Glomerular visceral epithelial cell (primary cell): ENCODE measurements at regions not wholly inside any gene's neighbourhood (a gene's known extent, or its start where the extent isn't known, plus 50 kb on each side); places are given as distances from the start of the nearest gene placed in this dataset.

Experiments used
- DNase-seq: peaks from one replicate; pipeline ENCODE4 v3.0.0-alpha.2; 2016; ENCODE audit errors: extremely low spot score

DNA sequence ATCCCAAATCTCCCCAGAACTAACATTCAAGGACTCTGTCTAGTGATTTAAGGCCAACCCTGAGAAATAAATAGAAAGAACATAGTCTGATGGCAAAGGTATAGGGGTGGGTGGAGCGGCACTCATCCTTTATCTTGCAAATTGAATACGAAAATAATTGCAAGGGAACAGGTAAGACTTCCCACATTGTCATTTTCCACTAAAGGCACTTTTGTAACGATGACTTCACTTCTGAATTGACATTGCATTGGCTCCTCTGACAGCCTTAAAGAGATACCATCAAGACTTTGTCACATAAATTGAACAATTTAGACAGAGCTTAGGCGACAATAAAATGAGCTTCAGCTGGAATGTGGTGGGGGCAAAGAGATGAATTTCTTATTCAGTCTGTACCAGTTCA lies 75.3 kb upstream of the PLCL2 start:
- DNase-seq, result no peak

DNA sequence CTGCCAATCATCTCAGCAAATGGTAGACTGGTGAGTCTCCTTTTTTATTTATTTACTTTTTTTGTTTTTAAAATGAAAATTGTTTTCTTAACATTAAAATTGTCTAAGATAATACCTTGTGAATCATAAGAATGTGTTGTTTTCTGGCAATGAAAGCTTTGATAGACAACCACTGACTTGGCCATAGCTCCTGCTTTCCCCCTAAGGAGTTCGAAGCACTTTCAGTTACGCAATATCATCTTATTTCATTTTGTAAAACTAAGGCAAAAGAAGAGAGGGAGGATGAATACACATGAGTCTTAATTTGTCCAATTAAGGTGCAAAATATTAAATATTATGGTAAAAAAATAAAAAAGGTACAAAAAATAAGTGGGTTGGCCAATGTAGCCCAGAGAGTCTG lies 74.8 kb upstream of the PLCL2 start:
- DNase-seq, result no peak

DNA sequence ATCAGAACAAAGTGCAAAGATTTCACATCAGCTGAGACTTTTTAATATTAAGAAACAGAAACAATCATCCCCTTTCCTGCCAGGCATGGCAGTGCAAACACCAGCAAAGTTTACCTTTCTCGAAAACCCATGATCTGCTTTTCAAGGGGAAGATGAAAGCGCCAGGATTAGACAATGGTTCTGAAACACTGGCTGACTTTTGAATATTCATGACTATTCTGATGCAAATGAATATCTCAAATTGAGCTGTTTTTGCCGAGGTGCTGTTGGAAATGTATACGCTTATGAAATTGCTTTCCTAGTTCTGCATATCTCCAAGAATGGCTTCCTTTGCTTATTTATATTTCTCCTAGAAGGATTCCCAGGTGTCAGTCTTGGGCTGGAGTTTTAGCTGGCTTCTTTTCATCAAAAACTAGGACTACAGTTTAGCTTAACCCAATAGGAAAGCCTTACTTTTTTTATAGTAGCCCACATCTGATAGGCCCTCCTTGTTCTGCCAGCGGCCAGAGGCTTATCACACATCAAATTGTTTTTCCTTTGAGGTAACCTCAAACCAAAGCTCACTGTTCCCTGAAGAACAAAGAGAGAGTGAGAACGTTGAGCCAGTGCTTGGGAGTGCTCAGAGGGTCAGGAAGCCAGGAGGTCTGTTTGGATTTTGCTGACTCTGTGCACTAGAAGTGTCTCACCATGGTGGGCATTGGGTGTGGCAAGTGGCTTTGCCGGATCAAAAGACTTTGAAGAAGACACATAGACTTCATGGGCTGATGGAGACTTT lies 74.0 kb upstream of the PLCL2 start:
- no peak for DNase-seq

DNA sequence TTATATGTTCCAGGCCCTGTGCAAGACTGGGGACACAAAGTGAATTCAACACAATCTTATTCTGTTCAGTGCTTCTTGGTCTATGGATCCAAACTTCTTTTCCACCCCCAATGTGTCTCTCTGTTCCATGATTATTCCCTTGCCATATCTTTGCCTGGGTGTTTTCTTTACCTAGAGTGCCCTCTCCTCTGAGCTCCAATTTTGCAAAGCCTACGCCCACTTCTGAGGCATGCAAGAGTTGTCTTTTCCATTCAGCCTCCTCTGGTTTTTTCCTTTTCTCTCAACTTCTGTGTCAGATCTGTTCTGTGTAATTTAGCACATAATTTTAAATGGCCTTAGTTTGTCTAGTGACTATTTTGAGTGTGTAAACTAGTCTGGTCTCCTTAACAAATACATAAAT lies 72.8 kb upstream of the PLCL2 start:
- no peak for DNase-seq

DNA sequence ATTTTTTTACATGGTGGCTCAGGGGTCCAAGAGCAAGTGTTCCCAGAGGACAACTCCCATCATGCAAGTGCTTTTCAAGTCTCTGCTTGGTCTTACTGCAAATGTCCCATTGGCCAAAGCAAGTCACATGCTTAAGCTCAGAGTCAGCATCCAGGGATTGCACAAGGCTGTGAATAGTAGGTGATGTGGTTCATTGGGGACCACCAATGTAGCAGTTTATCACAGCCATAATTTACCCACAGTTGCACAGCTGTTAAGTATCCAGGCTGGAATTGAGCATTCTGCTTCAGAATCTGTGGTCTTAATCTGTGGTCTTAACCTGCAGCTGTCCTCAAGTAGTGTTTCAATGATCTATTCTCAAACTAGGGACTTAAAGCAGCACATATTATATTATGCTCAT lies 71.4 kb upstream of the PLCL2 start:
- no peak for DNase-seq

DNA sequence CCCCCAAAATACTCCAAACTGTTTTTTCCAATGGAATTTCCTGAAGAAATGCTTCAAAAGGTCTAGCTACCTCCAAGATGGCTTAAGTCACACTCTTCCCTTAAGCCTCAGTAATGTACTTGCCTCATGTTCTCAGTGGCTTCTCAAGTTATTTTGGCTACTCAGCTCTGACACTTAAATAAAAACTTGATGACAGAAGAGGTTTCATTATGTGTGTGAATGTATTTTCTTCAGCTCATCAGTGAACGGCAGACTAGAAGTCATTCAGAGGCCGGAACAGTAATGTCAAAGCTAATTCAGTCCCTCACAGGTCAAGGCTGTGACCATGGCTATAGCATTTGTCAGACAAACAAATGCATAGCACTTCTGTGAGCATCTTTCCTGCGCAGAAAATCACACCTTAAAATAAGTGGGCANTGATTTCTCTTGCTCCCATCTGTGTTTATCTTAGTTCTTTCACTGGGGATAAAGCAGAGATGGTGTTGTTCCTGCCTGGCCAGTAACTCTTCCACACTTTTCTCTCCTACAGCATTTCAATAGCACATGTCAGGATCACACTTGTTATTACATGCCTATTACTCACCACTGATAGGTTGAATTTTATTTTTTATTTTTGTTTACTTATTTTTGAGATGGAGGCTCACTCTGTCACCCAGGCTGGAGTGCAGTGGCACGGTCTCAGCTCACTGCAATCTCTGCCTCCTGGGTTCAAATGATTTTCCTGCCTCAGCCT lies 68.5 kb upstream of the PLCL2 start:
- DNase-seq, result no peak

DNA sequence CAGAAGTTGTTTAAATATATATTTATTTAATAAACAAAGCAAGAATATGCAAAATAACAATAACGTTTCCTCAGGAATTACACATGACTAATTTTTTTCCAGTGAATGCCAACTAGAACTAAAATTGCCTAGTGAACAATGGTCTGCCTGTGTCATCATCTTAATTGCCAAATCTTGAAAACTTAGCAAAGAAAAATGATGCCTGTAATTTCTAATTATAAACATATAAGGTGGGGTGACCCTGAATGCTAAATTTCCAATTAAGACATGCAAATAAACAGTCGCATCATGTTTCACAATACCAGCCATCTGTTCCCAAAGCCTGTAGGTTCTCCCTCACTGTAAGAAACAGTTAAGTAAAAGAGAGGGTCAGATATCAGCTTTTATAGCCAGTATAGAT lies 67.6 kb upstream of the PLCL2 start:
- no peak for DNase-seq

DNA sequence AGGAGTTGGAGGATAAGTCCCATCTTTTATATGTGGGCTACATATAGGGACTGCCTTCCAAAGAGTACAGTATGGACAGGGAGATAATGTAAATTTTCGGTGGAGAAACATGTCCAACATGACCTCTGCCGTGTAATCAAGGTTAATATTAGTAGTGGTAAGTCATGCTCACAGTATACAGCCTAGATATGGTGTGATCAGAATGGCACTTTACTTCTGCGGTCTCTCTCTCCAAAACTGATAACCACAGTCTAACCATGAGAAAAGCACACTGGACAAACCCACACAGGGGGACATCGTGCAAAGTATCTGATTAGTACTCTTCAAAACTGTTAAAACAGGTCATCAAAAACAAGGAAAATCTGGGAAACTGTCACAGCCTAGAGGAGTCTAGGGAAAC lies 66.6 kb upstream of the PLCL2 start:
- no peak for DNase-seq

DNA sequence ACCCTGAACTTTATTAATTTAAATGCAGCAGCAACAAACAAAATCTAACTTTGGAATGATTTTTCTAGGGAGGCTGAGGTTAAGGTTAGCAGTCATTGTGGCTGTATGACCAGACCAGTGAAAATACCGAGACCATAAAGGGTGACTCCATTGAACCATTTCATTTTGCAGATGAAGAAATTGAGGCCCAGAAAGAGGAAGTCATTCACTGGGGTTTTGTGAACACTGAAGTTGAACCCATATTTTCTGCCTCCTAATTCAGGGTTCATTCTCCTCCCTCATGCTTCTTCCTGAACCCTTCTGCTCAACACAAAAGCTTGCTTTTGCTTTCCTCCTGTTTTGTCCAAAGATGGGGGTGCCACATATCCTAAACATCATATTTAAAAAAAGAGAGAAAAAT lies 65.8 kb upstream of the PLCL2 start:
- no peak for DNase-seq

DNA sequence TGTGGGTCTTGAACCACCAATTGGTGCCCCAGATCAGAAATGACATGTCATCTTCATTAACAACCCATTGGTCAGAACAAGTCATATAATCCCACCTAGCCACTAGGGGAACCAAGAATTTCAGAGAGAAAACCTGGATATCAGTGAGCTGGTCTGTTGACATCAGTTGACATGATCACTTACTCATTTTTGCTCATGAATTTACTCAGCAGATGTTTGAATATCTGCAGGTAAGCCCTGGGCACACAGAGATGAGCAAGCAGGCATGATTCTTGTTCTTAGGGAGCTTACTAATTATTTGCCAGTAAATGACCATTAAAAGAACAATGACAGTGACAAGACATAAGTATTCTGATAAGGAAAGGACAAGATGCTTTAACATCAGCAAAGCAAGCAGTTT lies 64.3 kb upstream of the PLCL2 start:
- no peak for DNase-seq

DNA sequence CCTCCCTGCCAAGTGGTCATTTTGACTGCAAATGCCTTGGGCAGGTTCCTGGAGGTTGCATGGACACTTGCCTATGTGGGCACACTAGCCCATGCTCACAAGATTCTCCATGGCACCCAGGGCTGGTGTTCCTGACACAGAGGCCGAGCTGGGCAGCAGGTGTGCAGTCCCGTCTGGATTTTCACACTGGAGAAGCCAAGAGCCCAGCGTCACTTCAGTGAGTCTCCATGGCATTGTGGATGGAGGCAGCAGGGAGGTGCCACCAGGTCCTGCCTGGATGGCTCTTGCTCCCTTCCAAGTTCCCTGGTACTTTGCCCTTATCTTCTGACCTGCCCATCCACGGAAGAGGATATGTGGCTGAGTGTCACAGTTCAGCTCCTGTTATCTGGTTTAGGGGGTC lies 63.7 kb upstream of the PLCL2 start:
- DNase-seq, result no peak

DNA sequence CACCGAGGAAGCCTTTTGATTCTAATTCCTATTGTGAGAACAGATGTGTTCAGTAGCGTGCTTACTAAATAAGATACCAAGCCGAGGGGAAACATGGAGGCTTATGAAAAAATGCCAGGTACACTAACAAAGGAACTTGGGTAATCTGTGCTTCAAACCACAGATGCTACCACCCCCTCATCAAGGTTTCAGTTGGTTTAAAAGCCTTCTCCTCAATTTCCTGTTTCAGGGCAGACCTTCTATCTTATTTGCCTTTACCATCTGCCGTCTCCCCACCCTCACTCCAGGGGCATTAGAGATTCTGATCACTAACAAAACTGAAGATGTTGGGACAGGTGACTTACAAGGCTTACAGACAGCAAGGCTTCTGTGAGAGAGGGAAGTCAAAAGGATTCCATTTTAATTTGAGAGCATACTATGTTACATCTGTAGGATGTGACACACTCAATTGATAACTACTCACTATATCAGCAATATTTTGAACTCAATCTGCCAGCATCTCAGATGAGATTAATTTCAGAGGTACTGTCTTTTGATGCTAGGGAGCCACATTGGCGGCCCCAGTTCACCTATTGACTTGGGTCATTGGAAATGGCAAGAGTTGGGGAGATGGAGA lies 60.6 kb upstream of the PLCL2 start:
- no peak for DNase-seq

DNA sequence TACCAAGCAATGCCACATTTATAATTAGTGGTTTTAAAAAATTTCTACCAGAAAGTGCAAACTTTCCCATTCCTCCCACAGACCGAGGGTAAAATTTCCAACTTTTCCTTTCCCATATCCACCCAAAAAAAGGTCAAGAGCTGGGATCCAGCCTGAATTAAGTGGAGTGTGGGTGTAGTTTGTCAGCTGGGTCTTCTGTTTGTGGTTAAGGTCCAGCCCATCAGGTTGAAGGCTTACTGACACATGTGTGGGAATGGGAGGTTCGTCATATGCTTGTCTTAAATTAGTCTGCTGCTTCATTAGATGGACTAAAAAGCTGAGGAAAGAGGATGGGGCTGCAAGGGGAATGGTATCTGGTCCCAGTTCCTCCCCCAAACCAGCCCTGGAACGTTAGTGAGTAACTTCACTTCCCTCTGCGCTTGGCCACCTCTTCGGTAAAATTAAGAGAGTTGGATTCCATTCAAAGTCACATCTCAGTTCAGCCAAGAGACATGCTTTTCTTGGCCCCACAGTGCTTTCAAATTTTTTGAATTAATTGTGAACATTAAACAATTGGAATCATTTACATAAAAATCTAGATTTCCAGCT lies 59.0 kb upstream of the PLCL2 start:
- no peak for DNase-seq

DNA sequence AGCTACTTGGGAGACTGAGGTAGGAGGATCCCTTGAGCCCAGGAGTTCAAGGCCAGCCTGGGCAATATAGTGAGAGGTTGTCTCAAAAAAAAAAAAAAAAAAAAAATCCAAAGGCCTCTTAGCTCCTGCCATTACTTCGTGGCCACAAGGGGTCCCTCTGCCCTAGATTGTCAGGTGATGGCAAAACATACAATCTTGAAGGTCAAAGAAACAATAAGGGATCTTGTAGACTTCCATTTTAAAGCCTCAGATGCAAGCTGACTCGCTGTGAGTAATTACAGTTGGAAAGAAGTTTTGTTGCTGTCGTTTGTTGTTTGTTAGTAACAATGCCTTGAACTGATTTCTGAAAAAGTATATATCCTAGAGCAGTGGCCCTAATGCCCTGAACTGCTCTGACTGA lies 55.9 kb upstream of the PLCL2 start:
- peak; percentile 43 for DNase-seq

DNA sequence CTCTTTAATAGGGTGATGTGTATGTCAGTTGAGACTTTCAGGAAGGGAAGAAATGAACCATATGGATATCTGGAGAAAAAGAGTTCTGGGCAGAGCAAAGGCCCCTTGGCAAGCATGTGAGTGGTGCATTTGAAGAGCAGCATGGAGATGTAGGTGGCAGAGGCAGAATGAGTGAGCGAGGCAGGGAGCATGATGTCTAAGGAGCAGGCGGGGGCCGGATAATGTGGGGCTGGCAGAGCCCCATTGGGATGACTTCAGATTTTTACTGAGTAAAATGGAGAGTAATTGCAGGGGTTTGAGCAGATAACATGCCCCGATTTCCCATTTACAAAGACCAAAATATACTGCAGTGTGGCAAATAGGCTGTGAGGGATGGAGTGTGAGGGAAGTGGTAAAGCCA lies 52.9 kb upstream of the PLCL2 start:
- DNase-seq, result no peak

DNA sequence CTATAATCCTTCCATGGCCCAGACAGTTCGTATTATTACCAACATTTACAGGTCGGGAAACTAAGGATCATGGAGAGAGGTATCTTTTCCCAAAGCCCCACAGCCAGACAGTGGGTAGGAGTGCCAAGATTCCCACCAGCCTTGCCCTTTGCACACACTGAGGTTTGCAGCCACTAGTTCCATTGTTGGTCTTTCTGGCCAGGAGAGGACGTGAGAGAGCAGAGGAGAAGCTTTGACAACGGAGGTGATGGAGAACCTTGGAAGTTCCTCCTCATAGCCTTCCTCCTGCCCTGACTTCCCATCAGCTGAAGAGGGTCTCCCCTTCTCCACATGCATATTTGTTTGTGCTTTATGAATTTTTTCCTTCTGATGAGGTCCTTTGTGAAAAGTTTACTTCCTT lies 50.5 kb upstream of the PLCL2 start:
- DNase-seq, result no peak

DNA sequence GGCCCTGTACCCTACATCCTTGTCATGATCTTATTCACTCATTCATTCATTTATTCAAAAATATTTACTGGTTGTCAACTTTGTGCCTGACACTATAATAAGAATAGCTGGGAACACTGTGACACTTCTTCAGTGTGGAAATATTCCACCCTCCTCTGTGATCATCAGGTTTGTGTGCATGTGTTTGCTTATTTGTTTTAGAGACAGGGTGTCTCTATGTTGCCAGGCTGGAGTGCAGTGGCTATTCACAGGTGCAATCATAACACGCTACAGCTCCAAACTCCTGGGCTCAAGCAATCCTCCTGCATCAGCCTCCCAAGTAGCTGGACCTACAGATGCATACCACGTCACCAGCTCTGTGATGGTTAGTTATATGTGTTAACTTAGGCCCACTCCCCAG lies 50.0 kb upstream of the PLCL2 start:
- no peak for DNase-seq
